LNCaP clone FGC (cell line): ENCODE measurements at regions not wholly inside any gene's neighbourhood (a gene's known extent, or its start where the extent isn't known, plus 50 kb on each side); places are given as distances from the start of the nearest gene placed in this dataset.

Experiments used
- DNase-seq: peaks from one replicate; pipeline ENCODE4 v3.0.0-alpha.2; 2011; ENCODE audit warnings: low read depth
- H3K4me3 ChIP-seq: 2 replicates; pipeline ENCODE4 v1.5.1; 2011; ENCODE audit warnings: mild to moderate bottlenecking, low read depth, low read length, control low read depth
- TF ChIP-seq, protein P1 (sequence below): IDR thresholded peaks from 2 replicates; pipeline ENCODE4 v1.5.1; 2012; ENCODE audit warnings: mild to moderate bottlenecking; ENCODE audit not compliant: control insufficient read depth, insufficient read depth; ENCODE audit errors: extremely low read depth

DNA sequence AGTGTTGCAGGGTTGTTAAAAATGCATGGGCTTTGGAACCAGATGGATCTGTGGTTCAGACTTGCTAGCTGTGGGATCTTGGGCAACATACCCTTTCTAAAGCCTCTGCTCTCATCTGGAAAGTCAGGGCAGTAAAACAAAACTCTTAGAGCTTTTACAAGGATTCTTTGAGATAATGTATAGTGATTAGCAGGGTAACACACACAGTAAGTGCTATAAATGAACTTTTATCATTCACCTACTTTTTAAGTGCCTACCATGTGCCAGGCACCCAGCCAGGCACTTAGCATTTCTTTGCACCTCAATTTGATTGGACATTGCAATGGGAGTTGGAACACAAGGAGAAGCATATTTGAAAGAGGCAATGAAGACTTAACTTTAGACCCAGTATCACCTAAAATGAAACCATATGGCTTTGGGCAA is 208.6 kb upstream of the PAPPA start:
- TF ChIP-seq, protein P1, sequence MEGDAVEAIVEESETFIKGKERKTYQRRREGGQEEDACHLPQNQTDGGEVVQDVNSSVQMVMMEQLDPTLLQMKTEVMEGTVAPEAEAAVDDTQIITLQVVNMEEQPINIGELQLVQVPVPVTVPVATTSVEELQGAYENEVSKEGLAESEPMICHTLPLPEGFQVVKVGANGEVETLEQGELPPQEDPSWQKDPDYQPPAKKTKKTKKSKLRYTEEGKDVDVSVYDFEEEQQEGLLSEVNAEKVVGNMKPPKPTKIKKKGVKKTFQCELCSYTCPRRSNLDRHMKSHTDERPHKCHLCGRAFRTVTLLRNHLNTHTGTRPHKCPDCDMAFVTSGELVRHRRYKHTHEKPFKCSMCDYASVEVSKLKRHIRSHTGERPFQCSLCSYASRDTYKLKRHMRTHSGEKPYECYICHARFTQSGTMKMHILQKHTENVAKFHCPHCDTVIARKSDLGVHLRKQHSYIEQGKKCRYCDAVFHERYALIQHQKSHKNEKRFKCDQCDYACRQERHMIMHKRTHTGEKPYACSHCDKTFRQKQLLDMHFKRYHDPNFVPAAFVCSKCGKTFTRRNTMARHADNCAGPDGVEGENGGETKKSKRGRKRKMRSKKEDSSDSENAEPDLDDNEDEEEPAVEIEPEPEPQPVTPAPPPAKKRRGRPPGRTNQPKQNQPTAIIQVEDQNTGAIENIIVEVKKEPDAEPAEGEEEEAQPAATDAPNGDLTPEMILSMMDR: no peak
- no peak for DNase-seq
- H3K4me3 ChIP-seq: no peak overlapping the region

DNA sequence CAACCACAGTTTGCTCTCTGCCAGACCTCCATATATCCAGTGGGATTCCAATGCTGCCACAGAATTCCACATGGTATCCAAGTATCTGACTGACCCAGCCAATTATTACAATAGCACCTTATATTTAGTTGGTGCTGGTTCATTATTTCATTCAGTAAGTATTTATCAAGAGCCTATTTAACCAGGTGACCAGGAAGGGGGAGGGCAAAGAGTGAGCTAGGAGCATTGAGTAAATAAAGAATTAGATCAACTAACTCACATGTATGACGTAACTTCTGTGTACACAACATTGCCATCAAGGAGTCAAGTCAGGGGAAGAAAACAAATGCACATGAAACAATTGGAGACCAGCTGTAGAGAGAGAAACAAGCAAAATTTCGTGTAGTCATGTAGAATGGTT is 207.1 kb upstream of the PAPPA start:
- TF ChIP-seq, protein P1: no peak
- no peak overlapping the region for H3K4me3 ChIP-seq
- DNase-seq: peak; percentile 37

DNA sequence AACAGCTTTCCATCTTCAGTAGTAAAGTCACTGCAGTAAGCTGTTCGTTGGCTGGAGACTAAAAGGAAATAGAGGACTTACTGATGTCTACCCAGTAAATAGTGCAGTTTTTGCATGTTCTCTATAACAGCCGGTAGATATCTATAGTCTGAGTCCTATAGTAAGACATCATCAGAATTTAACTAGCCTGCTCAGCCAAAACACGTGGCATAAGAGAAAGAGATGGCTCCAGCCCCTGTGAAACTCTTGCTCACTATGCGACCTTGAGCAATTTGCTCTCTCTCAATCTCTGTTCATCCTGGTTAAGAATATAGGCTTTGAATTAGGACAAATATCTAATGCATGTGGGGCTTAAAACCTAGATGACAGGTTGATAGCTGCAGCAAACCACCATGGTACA is 201.6 kb upstream of the PAPPA start:
- no peak overlapping the region for H3K4me3 ChIP-seq
- DNase-seq: no peak
- TF ChIP-seq, protein P1: no peak

DNA sequence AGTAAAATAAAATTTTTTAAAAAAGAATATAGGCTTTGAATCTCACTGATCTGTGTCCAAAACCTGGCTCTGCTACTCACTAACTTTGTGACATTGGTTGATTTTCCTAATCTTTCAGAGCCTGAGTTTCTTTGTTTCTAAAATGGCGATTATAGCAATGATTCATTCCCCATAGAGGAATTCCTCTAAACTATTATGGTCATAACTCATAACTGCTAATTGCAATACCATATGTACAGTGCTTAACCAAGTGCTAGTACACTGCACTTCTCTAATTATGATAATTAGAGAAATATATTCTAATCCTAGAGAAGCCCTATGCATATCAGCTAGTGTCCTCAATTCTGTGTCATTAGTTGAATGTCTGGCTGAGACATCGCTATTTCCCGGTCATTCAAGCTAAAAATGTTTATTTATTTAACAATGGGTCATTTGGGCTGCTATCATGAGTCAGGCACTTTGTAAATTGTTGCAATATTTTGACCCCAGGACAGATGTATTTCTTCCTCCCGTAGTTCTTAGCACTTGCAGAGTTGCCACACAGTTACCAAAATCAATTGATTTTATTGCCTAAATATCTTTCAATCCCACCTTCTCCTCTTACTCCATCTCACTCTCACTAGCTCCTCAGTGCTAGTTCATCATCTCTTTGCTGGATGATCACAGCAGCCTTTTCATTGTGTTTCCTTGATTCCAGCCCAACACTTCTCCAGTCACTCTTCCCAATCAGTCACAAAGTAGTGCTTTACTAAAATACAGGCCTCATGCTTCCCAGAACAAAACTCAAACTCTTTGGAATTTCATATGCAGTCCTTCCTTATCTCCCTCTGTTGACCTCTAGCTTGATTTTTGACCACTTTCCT is 200.9 kb upstream of the PAPPA start:
- no peak for DNase-seq
- TF ChIP-seq, protein P1: no peak
- no peak overlapping the region for H3K4me3 ChIP-seq

DNA sequence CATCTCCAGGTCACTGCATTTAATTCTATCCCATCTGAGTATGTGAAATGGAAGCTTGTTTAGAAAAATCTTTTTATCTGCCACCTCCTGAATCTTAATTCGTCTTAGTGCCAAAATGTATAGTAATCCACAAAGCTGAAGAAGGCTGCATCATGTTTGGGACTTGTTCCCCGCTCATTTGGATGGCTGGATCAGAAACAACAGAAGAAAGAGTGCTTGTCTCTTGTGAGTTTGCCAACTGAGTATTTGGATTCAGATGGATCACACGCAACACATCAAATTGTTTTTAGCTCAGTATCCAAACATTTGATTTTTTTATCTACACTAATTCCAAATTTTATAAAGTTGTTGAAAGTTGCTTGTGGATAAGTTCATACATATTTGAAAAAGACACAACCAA is 197.2 kb upstream of the PAPPA start:
- no peak overlapping the region for H3K4me3 ChIP-seq
- TF ChIP-seq, protein P1: no peak
- DNase-seq: no peak

DNA sequence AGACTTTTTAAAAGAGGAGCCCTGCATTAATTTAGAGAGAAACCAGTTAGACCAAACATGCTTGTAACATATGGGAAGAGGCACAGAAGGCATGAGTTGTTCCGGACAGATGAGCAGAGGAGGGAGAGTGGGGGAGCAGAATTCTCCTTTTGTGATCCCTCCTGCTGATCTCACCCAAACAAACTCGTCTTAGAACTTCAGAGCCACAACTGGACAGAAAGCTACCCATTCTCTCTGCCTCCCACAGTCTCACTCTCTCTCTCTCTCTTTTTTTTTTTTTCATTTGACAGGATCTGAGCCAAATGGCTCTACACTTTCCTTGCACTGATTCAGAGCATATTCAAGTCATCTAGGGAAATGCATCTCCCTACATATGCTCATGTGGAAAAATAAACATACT is 196.0 kb upstream of the PAPPA start:
- no peak for DNase-seq
- TF ChIP-seq, protein P1: no peak
- no peak overlapping the region for H3K4me3 ChIP-seq
